COLO668 (cell line): ENCODE measurements at regions not wholly inside any gene's neighbourhood (a gene's known extent, or its start where the extent isn't known, plus 50 kb on each side); places are given as distances from the start of the nearest gene placed in this dataset.

Experiments
- DNase-seq: peaks from one replicate; lab custom pipeline; 2025; ENCODE audit not compliant: unreplicated experiment; lab: John Stamatoyannopoulos, UW

DNA sequence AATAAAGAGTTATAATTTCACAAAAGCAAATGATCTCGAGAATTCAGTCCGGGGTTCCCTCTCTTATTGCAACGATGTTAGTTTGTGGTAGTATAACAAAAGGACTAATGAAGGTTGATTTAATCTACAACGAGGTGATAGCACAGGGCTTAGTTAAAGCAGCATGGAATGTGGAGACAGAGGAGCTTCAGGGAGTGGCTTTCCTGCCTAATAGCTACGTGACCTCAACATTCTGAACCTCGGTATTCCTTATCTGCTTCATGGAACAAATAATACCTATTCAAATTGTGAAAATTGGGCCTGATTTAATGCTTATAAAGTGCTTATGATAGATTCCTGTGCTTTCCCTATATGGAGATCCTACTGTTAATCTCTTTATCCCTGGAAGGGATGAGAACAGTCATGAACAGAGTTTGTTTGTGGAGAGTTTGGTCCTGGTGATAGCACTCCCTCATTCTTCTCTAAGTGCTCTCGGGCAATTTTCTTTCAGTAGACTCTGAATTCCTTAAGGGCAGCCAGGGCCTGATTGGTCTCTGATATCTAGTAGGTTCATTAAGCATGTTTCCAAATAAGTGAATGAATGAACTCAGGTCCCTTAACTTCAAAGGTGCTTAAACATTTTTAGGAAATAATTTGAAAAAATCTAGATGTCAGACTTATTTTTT is 104.1 kb upstream of the TUT7 start:
- no peak for DNase-seq

DNA sequence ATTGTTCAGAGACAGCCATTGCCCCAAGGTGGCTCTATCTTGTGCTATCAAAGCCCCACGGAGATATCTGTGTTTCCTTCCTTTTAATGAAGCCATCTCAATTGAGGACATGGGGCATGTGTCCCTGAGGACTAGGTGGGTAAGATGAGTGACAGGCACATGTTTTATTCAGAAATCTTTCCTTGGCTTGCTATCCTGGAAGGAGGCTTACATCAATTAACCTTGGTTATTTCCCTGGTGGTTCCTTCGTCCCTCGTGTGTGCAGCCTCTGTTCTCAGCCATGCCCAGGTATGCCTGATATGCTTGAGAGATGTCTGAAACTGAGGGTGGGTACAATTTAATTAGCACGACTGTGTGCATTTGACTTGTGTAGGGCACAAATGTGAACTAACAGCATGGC is 102.2 kb upstream of the TUT7 start:
- no peak for DNase-seq

- no peak for DNase-seq
Observed at GRCh38 chr9:86454701-86455615, 100.7 kb upstream of the TUT7 start.

GRCh38 chr9:86452201-86452828 is 98.1 kb upstream of the TUT7 start:
- DNase-seq, result no peak

DNA sequence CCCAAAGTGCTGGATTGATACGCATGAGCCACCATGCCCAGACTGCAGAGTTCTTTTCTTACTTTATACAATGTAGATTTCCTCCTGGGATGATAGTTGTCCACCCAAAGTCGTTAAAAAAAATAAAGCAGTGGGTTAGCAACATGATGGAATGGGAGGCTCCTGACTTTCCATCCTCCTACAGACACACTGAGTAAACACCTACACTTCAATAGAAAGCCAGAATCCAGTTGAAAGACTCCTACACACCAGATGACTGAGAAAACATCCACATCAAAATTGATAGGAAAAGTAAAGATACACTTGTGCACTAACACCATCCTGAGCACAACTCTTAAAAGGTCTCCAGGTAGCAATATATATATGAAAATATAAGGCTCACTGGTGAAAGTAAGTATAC is 95.0 kb upstream of the TUT7 start:
- DNase-seq, result no peak

- DNase-seq, result no peak
Observed at GRCh38 chr9:86445671-86446070, 91.5 kb upstream of the TUT7 start.

DNA sequence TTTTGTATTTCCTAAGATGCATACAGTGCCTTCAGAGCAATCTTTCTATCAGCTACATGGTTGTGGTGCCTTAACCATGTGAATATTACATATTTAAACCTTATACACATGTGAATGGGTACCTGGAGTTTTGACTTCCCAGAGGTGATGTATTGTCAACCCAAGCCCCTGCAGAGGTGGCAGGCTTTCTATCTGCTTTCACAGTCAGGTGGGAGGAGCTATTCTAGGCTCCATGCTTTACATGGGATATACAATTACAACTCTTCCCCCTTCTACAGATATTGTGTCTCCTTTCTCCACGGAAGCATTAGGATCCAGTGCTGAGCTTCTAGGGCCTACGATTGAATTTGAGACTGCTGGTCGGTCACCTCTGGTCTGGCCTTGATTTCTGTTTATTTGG is 89.8 kb upstream of the TUT7 start:
- DNase-seq, result no peak

GRCh38 chr9:86434039-86434726 is 80.0 kb upstream of the TUT7 start:
- no peak for DNase-seq

DNA sequence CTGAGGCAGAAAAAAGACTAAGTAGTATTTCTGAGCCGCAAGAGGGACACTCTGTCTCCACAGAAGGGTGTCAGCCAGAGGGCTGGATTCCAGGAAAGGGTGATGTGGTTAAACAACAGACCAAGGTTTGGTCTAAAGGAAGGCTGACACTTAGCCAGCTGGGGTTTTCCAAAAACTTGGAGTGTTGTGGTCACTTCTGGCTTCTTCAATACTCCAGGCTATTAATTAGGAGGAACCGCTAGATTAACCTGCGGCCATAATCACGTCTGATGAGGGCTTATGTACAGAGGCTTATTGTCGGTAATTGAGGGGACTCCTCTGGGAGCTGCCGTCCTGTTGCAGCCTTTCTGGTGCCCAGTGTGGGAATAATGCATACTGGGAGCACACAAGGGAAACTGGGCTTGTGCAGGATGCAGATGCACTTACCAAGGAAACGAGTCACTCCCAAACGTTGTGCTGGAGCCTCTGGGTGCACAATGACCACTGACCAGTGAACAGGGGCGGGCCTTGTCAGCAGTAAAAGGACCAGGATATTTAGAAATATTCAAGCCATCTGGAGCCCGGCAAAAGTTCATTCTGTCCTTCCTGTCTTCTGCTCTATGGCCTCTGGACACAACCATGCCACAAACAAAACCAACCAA is 70.2 kb upstream of the TUT7 start:
- DNase-seq, result no peak

- DNase-seq, result no peak
Observed at GRCh38 chr9:86413971-86414880, 60.0 kb upstream of the TUT7 start.

GRCh38 chr9:86410281-86410680 is 56.1 kb upstream of the TUT7 start:
- no peak for DNase-seq

GRCh38 chr9:86408121-86408520 is 53.9 kb upstream of the TUT7 start:
- no peak for DNase-seq

- no peak for DNase-seq
Observed at GRCh38 chr9:86407022-86407421, 52.8 kb upstream of the TUT7 start.

GRCh38 chr9:86406366-86406765 is 52.2 kb upstream of the TUT7 start:
- no peak for DNase-seq

- DNase-seq, result no peak
Observed at GRCh38 chr9:86405926-86406325, 51.7 kb upstream of the TUT7 start.

GRCh38 chr9:86405086-86405491 is 50.9 kb upstream of the TUT7 start:
- DNase-seq, result no peak
